ENCODE measurements at regions not wholly inside any gene's neighbourhood (a gene's known extent, or its start where the extent isn't known, plus 50 kb on each side); places are given as distances from the start of the nearest gene placed in this dataset.

- Histone ChIP-seq H3K4ac (ENCODE audit: low read depth, low read length) (no peak overlapping the region), H3K36me3 (ENCODE audit: control insufficient read depth, insufficient read depth, low read length) (no peaks in the 10 kb centered on the region), H2AK5ac (ENCODE audit: low read length) (no peak overlapping the region), H3K4me3 (ENCODE audit: low read length) (no peak overlapping the region), H2BK5ac (ENCODE audit: low read length) (no peak overlapping the region), H2BK120ac (ENCODE audit: low read depth, low read length) (no peak overlapping the region), H3K18ac (ENCODE audit: low read length) (no peak overlapping the region), H3K4me2 (ENCODE audit: low read length) (no peak overlapping the region), H4K8ac (ENCODE audit: low read depth, low read length) (no peak overlapping the region), H3K79me2 (ENCODE audit: control insufficient read depth, insufficient read depth, low read length) (no peaks in the 10 kb centered on the region), H2BK15ac (replicated peaks; ENCODE audit: low read depth) (no peak overlapping the region), H3K27ac (ENCODE audit: low read depth, low read length) (no peak overlapping the region), H3K79me1 (ENCODE audit: low read length) (no peaks in the 10 kb centered on the region), H3K27me3 (ENCODE audit: insufficient read depth, low read length, poor library complexity) (no peaks in the 10 kb centered on the region), H4K5ac (ENCODE audit: low read length) (no peak overlapping the region), H3K56ac (ENCODE audit: low read length) (no peak overlapping the region), H3K4me1 (ENCODE audit: control insufficient read depth, low read depth, low read length) (no peaks in the 10 kb centered on the region), H3K23ac (ENCODE audit: low read length) (no peak overlapping the region), H3K9ac (ENCODE audit: low read length) (no peak overlapping the region)
- WGBS (ENCODE audit: extremely low coverage, insufficient coverage, low lambda C conversion rate) = no CpG with 5 or more reads among the region's 9 CpGs
- DNase-seq = no peak
Observed at GRCh38 chr2:2720351-2720750, 389.3 kb upstream of the MYT1L start.

- Histone ChIP-seq H3K4me1 (ENCODE audit: control insufficient read depth, low read depth, low read length) (no peaks in the 10 kb centered on the region), H3K79me2 (ENCODE audit: control insufficient read depth, insufficient read depth, low read length) (no peaks in the 10 kb centered on the region), H3K9ac (ENCODE audit: low read length) (no peak overlapping the region), H3K23ac (ENCODE audit: low read length) (no peak overlapping the region), H2BK120ac (ENCODE audit: low read depth, low read length) (no peak overlapping the region), H4K5ac (ENCODE audit: low read length) (no peak overlapping the region), H3K27me3 (ENCODE audit: insufficient read depth, low read length, poor library complexity) (no peaks in the 10 kb centered on the region), H3K4me2 (ENCODE audit: low read length) (no peak overlapping the region), H3K18ac (ENCODE audit: low read length) (no peak overlapping the region), H3K36me3 (ENCODE audit: control insufficient read depth, insufficient read depth, low read length) (no peaks in the 10 kb centered on the region), H2BK15ac (replicated peaks; ENCODE audit: low read depth) (no peak overlapping the region), H3K56ac (ENCODE audit: low read length) (no peak overlapping the region), H3K79me1 (ENCODE audit: low read length) (no peaks in the 10 kb centered on the region), H4K8ac (ENCODE audit: low read depth, low read length) (no peak overlapping the region), H3K4me3 (ENCODE audit: low read length) (no peak overlapping the region), H2BK5ac (ENCODE audit: low read length) (no peak overlapping the region), H2AK5ac (ENCODE audit: low read length) (no peak overlapping the region), H3K27ac (ENCODE audit: low read depth, low read length) (no peak overlapping the region), H3K4ac (ENCODE audit: low read depth, low read length) (no peak overlapping the region)
- WGBS (ENCODE audit: extremely low coverage, insufficient coverage, low lambda C conversion rate) = no CpG with 5 or more reads among the region's 8 CpGs
- no peak for DNase-seq
Observed at GRCh38 chr2:2719781-2720180, 388.7 kb upstream of the MYT1L start.

GRCh38 chr2:2719015-2719414 lies 387.9 kb upstream of the MYT1L start:
- WGBS (ENCODE audit: extremely low coverage, insufficient coverage, low lambda C conversion rate) = no CpG with 5 or more reads among the region's 6 CpGs
- H3K27ac ChIP-seq (ENCODE audit: low read depth, low read length) = no peak overlapping the region
- H2AK5ac ChIP-seq (ENCODE audit: low read length) = no peak overlapping the region
- no peaks in the 10 kb centered on the region for H3K79me1 ChIP-seq (ENCODE audit: low read length)
- no peak overlapping the region for H2BK120ac ChIP-seq (ENCODE audit: low read depth, low read length)
- no peak overlapping the region for H3K18ac ChIP-seq (ENCODE audit: low read length)
- H3K9ac ChIP-seq (ENCODE audit: low read length) = no peak overlapping the region
- H3K4me3 ChIP-seq (ENCODE audit: low read length) = no peak overlapping the region
- H4K8ac ChIP-seq (ENCODE audit: low read depth, low read length) = no peak overlapping the region
- no peak overlapping the region for H4K5ac ChIP-seq (ENCODE audit: low read length)
- H2BK5ac ChIP-seq (ENCODE audit: low read length) = no peak overlapping the region
- no peak overlapping the region for H3K23ac ChIP-seq (ENCODE audit: low read length)
- no peaks in the 10 kb centered on the region for H3K36me3 ChIP-seq (ENCODE audit: control insufficient read depth, insufficient read depth, low read length)
- H3K27me3 ChIP-seq (ENCODE audit: insufficient read depth, low read length, poor library complexity) = no peaks in the 10 kb centered on the region
- H3K4ac ChIP-seq (ENCODE audit: low read depth, low read length) = no peak overlapping the region
- H3K56ac ChIP-seq (ENCODE audit: low read length) = no peak overlapping the region
- H3K4me1 ChIP-seq (ENCODE audit: control insufficient read depth, low read depth, low read length) = no peaks in the 10 kb centered on the region
- DNase-seq = no peak
- H3K79me2 ChIP-seq (ENCODE audit: control insufficient read depth, insufficient read depth, low read length) = no peaks in the 10 kb centered on the region
- no peak overlapping the region for H2BK15ac ChIP-seq (replicated peaks; ENCODE audit: low read depth)
- no peak overlapping the region for H3K4me2 ChIP-seq (ENCODE audit: low read length)

- Histone ChIP-seq H2AK5ac (ENCODE audit: low read length) (no peak overlapping the region), H3K4ac (ENCODE audit: low read depth, low read length) (no peak overlapping the region), H3K4me2 (ENCODE audit: low read length) (no peak overlapping the region), H2BK15ac (replicated peaks; ENCODE audit: low read depth) (no peak overlapping the region), H3K4me3 (ENCODE audit: low read length) (no peak overlapping the region), H3K79me2 (ENCODE audit: control insufficient read depth, insufficient read depth, low read length) (no peaks in the 10 kb centered on the region), H3K79me1 (ENCODE audit: low read length) (no peaks in the 10 kb centered on the region), H3K27ac (ENCODE audit: low read depth, low read length) (no peak overlapping the region), H3K23ac (ENCODE audit: low read length) (no peak overlapping the region), H3K9ac (ENCODE audit: low read length) (no peak overlapping the region), H3K18ac (ENCODE audit: low read length) (no peak overlapping the region), H2BK5ac (ENCODE audit: low read length) (no peak overlapping the region), H2BK120ac (ENCODE audit: low read depth, low read length) (no peak overlapping the region), H3K27me3 (ENCODE audit: insufficient read depth, low read length, poor library complexity) (no peaks in the 10 kb centered on the region), H4K5ac (ENCODE audit: low read length) (no peak overlapping the region), H3K36me3 (ENCODE audit: control insufficient read depth, insufficient read depth, low read length) (no peaks in the 10 kb centered on the region), H4K8ac (ENCODE audit: low read depth, low read length) (no peak overlapping the region), H3K4me1 (ENCODE audit: control insufficient read depth, low read depth, low read length) (no peaks in the 10 kb centered on the region), H3K56ac (ENCODE audit: low read length) (no peak overlapping the region)
- no CpG with 5 or more reads among the region's 7 CpGs for WGBS (ENCODE audit: extremely low coverage, insufficient coverage, low lambda C conversion rate)
- DNase-seq = no peak
Observed at GRCh38 chr2:2717406-2717805, 386.3 kb upstream of the MYT1L start.

- Histone ChIP-seq H3K56ac (ENCODE audit: low read length) (no peak overlapping the region), H3K9ac (ENCODE audit: low read length) (no peak overlapping the region), H3K79me1 (ENCODE audit: low read length) (no peaks in the 10 kb centered on the region), H3K4me3 (ENCODE audit: low read length) (no peak overlapping the region), H2AK5ac (ENCODE audit: low read length) (no peak overlapping the region), H3K18ac (ENCODE audit: low read length) (no peak overlapping the region), H3K23ac (ENCODE audit: low read length) (no peak overlapping the region), H3K27me3 (ENCODE audit: insufficient read depth, low read length, poor library complexity) (no peaks in the 10 kb centered on the region), H3K4ac (ENCODE audit: low read depth, low read length) (no peak overlapping the region), H3K4me2 (ENCODE audit: low read length) (no peak overlapping the region), H4K8ac (ENCODE audit: low read depth, low read length) (no peak overlapping the region), H4K5ac (ENCODE audit: low read length) (no peak overlapping the region), H2BK15ac (replicated peaks; ENCODE audit: low read depth) (no peak overlapping the region), H3K79me2 (ENCODE audit: control insufficient read depth, insufficient read depth, low read length) (no peaks in the 10 kb centered on the region), H3K27ac (ENCODE audit: low read depth, low read length) (no peak overlapping the region), H3K4me1 (ENCODE audit: control insufficient read depth, low read depth, low read length) (no peaks in the 10 kb centered on the region), H2BK5ac (ENCODE audit: low read length) (no peak overlapping the region), H2BK120ac (ENCODE audit: low read depth, low read length) (no peak overlapping the region), H3K36me3 (ENCODE audit: control insufficient read depth, insufficient read depth, low read length) (no peaks in the 10 kb centered on the region)
- no peak for DNase-seq
- WGBS (ENCODE audit: extremely low coverage, insufficient coverage, low lambda C conversion rate) = no CpG with 5 or more reads among the region's 11 CpGs
Observed at GRCh38 chr2:2716771-2717170, 385.7 kb upstream of the MYT1L start.

GRCh38 chr2:2715036-2715818 lies 384.2 kb upstream of the MYT1L start:
- no peaks in the 10 kb centered on the region for H3K79me2 ChIP-seq (ENCODE audit: control insufficient read depth, insufficient read depth, low read length)
- no peak overlapping the region for H3K23ac ChIP-seq (ENCODE audit: low read length)

More at GRCh38 chr2:2715036-2715818, 384.2 kb upstream of the MYT1L start:
- Histone ChIP-seq H4K8ac (ENCODE audit: low read depth, low read length) (no peak overlapping the region), H3K4me1 (ENCODE audit: control insufficient read depth, low read depth, low read length) (no peaks in the 10 kb centered on the region), H2AK5ac (ENCODE audit: low read length) (no peak overlapping the region), H3K56ac (ENCODE audit: low read length) (no peak overlapping the region), H4K5ac (ENCODE audit: low read length) (no peak overlapping the region), H3K4me3 (ENCODE audit: low read length) (no peak overlapping the region), H2BK120ac (ENCODE audit: low read depth, low read length) (no peak overlapping the region), H3K79me1 (ENCODE audit: low read length) (no peaks in the 10 kb centered on the region), H3K4ac (ENCODE audit: low read depth, low read length) (no peak overlapping the region), H2BK5ac (ENCODE audit: low read length) (no peak overlapping the region), H3K18ac (ENCODE audit: low read length) (no peak overlapping the region), H3K27ac (ENCODE audit: low read depth, low read length) (no peak overlapping the region), H3K36me3 (ENCODE audit: control insufficient read depth, insufficient read depth, low read length) (no peaks in the 10 kb centered on the region), H3K4me2 (ENCODE audit: low read length) (no peak overlapping the region), H3K27me3 (ENCODE audit: insufficient read depth, low read length, poor library complexity) (no peaks in the 10 kb centered on the region), H2BK15ac (replicated peaks; ENCODE audit: low read depth) (no peak overlapping the region), H3K9ac (ENCODE audit: low read length) (no peak overlapping the region)
- no CpG with 5 or more reads among the region's 18 CpGs for WGBS (ENCODE audit: extremely low coverage, insufficient coverage, low lambda C conversion rate)
- DNase-seq = no peak

Data from mesendoderm (in vitro differentiated cells).